Neuronal stem cell (in vitro differentiated cells): ENCODE measurements at regions not wholly inside any gene's neighbourhood (a gene's known extent, or its start where the extent isn't known, plus 50 kb on each side); places are given as distances from the start of the nearest gene placed in this dataset.

Experiments
- DNase-seq: peaks from one replicate; pipeline ENCODE4 v3.0.0-alpha.2; 2013; ENCODE audit warnings: low spot score
- H2AFZ ChIP-seq: one replicate; pipeline ENCODE4 v1.6.1; 2013; ENCODE audit warnings: mild to moderate bottlenecking, low read length, inconsistent platforms
- H2AK5ac ChIP-seq: 2 replicates; pipeline ENCODE4 v1.6.1; 2013; ENCODE audit warnings: low read depth, mild to moderate bottlenecking, inconsistent platforms, low read length, moderate library complexity, mixed read lengths
- H2BK120ac ChIP-seq: 2 replicates; pipeline ENCODE4 v1.6.1; 2013; ENCODE audit warnings: low read depth, mild to moderate bottlenecking, inconsistent platforms, low read length, moderate library complexity, mixed read lengths
- H2BK12ac ChIP-seq: one replicate; pipeline ENCODE4 v1.6.1; 2013; ENCODE audit warnings: low read length, inconsistent platforms
- H2BK15ac ChIP-seq: 2 replicates; pipeline ENCODE4 v1.6.1; 2013; ENCODE audit warnings: mild to moderate bottlenecking, low read length, inconsistent platforms, mixed read lengths
- H2BK5ac ChIP-seq: one replicate; pipeline ENCODE4 v1.6.1; 2013; ENCODE audit warnings: inconsistent platforms, mild to moderate bottlenecking, low read length, moderate library complexity
- H3K14ac ChIP-seq: one replicate; pipeline ENCODE4 v1.6.1; 2013; ENCODE audit warnings: low read length, inconsistent platforms
- H3K18ac ChIP-seq: 2 replicates; pipeline ENCODE4 v1.6.1; 2013; ENCODE audit warnings: low read length, inconsistent platforms
- H3K23ac ChIP-seq: 2 replicates; pipeline ENCODE4 v1.6.1; 2013; ENCODE audit warnings: low read depth, mild to moderate bottlenecking, mixed read lengths, low read length, inconsistent platforms; ENCODE audit not compliant: poor library complexity
- H3K27ac ChIP-seq: replicated peaks from 3 replicates; pipeline ENCODE4 v1.5.1; 2013; ENCODE audit warnings: low read length, inconsistent platforms
- H3K27me3 ChIP-seq, 3 experiments: 2 replicates each; pipeline ENCODE4 v1.6.1; 2013; ENCODE audit warnings: low read length in 3 of 3, mild to moderate bottlenecking in 2 of 3, inconsistent platforms in 1 of 3, low read depth in 1 of 3, mixed read lengths in 1 of 3, moderate library complexity in 1 of 3; ENCODE audit not compliant: control insufficient read depth in 3 of 3, insufficient read depth in 3 of 3
- H3K36me3 ChIP-seq, 2 donors: replicated peaks in 1 of 2; 2 replicates each; pipeline ENCODE4 v1.6.1; 2013; ENCODE audit warnings: low read length in 2 of 2; ENCODE audit not compliant: control insufficient read depth in 2 of 2, insufficient read depth in 2 of 2
- H3K4ac ChIP-seq: 2 replicates; pipeline ENCODE4 v1.6.1; 2013; ENCODE audit warnings: inconsistent platforms, mild to moderate bottlenecking, low read length, moderate library complexity
- H3K4me1 ChIP-seq, 2 donors: 1 replicate in 1 of 2; 2 replicates in 1 of 2; pipeline ENCODE4 v1.6.1; 2013; ENCODE audit warnings: low read length in 2 of 2, low read depth in 1 of 2; ENCODE audit not compliant: control insufficient read depth in 2 of 2, insufficient read depth in 1 of 2
- H3K4me2 ChIP-seq: one replicate; pipeline ENCODE4 v1.6.1; 2013; ENCODE audit warnings: mild to moderate bottlenecking, low read length, inconsistent platforms; ENCODE audit not compliant: insufficient read depth, poor library complexity, severe bottlenecking
- H3K4me3 ChIP-seq, 2 donors: 2 replicates each; pipeline ENCODE4 v1.5.1; 2013; ENCODE audit warnings: low read length in 2 of 2, mild to moderate bottlenecking in 2 of 2, inconsistent platforms in 1 of 2, moderate library complexity in 1 of 2
- H3K79me1 ChIP-seq: one replicate; pipeline ENCODE4 v1.6.1; 2013; ENCODE audit warnings: low read depth, mild to moderate bottlenecking, inconsistent platforms, low read length, moderate library complexity
- H3K9ac ChIP-seq: one replicate; pipeline ENCODE4 v1.6.1; 2013; ENCODE audit warnings: mild to moderate bottlenecking, low read depth, low read length, inconsistent platforms; ENCODE audit not compliant: poor library complexity
- H3K9me3 ChIP-seq, 2 donors: replicated peaks in 1 of 2; 2 replicates each; pipeline versions ENCODE3 to v1.6.1; 2013; ENCODE audit warnings: low read length in 2 of 2, mild to moderate bottlenecking in 2 of 2, inconsistent platforms in 1 of 2, low read depth in 1 of 2, mixed read lengths in 1 of 2, moderate library complexity in 1 of 2; ENCODE audit not compliant: control insufficient read depth in 2 of 2, insufficient read depth in 1 of 2
- H4K8ac ChIP-seq: one replicate; pipeline ENCODE4 v1.6.1; 2013; ENCODE audit warnings: low read depth, mild to moderate bottlenecking, inconsistent platforms, low read length, moderate library complexity
- H4K91ac ChIP-seq: one replicate; pipeline ENCODE4 v1.6.1; 2013; ENCODE audit warnings: low read length, low read depth, mild to moderate bottlenecking, inconsistent platforms; ENCODE audit not compliant: poor library complexity
- WGBS, 2 donors: extraction: QIAGEN DNeasy Blood & Tissue Kit; methylation state at CpG; one replicate each; pipeline ENCODE4 v1.1.7; 2013; ENCODE audit warnings: missing lambda C conversion rate in 2 of 2, mixed read lengths in 1 of 2; ENCODE audit not compliant: insufficient read length in 2 of 2, insufficient replicate concordance in 1 of 2; ENCODE audit errors: extremely low coverage in 2 of 2; 5-methylcytosine and 5-hydroxymethylcytosine counted together

GRCh38 chr14:87205811-87206210 is 787.2 kb downstream of the GALC start:
- Histone ChIP-seq H2BK12ac (no peak overlapping the region), H3K4me2 (no peak overlapping the region), H3K14ac (no peak overlapping the region), H2BK15ac (no peak overlapping the region), H3K36me3 (no peaks in the 10 kb centered on the region), H2AK5ac (no peak overlapping the region), H2BK120ac (no peak overlapping the region), H3K4me3 (no peak overlapping the region), H2BK5ac (no peak overlapping the region), H3K23ac (no peak overlapping the region), H3K9me3 (no peaks in the 10 kb centered on the region), H2AFZ (no peak overlapping the region), H3K79me1 (no peaks in the 10 kb centered on the region), H3K27me3 (no peaks in the 10 kb centered on the region), H3K9ac (no peak overlapping the region), H3K4me1 (no peaks in the 10 kb centered on the region), H3K4ac (no peak overlapping the region), H3K18ac (no peak overlapping the region), H4K91ac (no peak overlapping the region), H3K27ac (no peak overlapping the region), H4K8ac (no peak overlapping the region)
- no peak for DNase-seq
- no CpG with 5 or more reads among the region's 3 CpGs for WGBS, 2 donors

GRCh38 chr14:87203346-87203745 is 789.6 kb downstream of the GALC start:
- no CpG with 5 or more reads among the region's 5 CpGs for WGBS, 2 donors

GRCh38 chr14:87199381-87199780 is 793.6 kb downstream of the GALC start:
- Histone ChIP-seq H3K4ac (no peak overlapping the region), H2BK120ac (no peak overlapping the region), H2AK5ac (no peak overlapping the region), H3K4me3 (no peak overlapping the region), H3K4me1 (no peaks in the 10 kb centered on the region), H3K36me3 (no peaks in the 10 kb centered on the region), H2AFZ (no peak overlapping the region), H2BK5ac (no peak overlapping the region), H2BK12ac (no peak overlapping the region), H3K27ac (no peak overlapping the region), H4K8ac (no peak overlapping the region), H4K91ac (no peak overlapping the region), H3K4me2 (no peak overlapping the region), H3K18ac (no peak overlapping the region), H3K27me3 (no peaks in the 10 kb centered on the region), H3K9me3 (no peaks in the 10 kb centered on the region), H3K14ac (no peak overlapping the region), H2BK15ac (no peak overlapping the region), H3K23ac (no peak overlapping the region), H3K79me1 (no peaks in the 10 kb centered on the region), H3K9ac (no peak overlapping the region)
- no CpG with 5 or more reads among the region's 1 CpG for WGBS, 2 donors
- no peak for DNase-seq

More at GRCh38 chr14:87203346-87203745, 789.6 kb downstream of the GALC start:
- no peak overlapping the region for H2AK5ac ChIP-seq
- no peak overlapping the region for H2BK15ac ChIP-seq
- no peak overlapping the region for H2BK5ac ChIP-seq
- H3K27ac ChIP-seq: no peak overlapping the region
- DNase-seq: no peak
- no peaks in the 10 kb centered on the region for H3K4me1 ChIP-seq
- no peak overlapping the region for H3K18ac ChIP-seq
- H3K27me3 ChIP-seq: no peaks in the 10 kb centered on the region
- H3K14ac ChIP-seq: no peak overlapping the region
- H3K4ac ChIP-seq: no peak overlapping the region
- no peaks in the 10 kb centered on the region for H3K36me3 ChIP-seq
- no peak overlapping the region for H3K4me2 ChIP-seq
- no peaks in the 10 kb centered on the region for H3K79me1 ChIP-seq
- no peak overlapping the region for H3K4me3 ChIP-seq
- H4K91ac ChIP-seq: no peak overlapping the region
- no peak overlapping the region for H2BK12ac ChIP-seq
- H3K9me3 ChIP-seq: no peaks in the 10 kb centered on the region
- H2AFZ ChIP-seq: no peak overlapping the region
- no peak overlapping the region for H4K8ac ChIP-seq
- H2BK120ac ChIP-seq: no peak overlapping the region
- no peak overlapping the region for H3K9ac ChIP-seq
- H3K23ac ChIP-seq: no peak overlapping the region

DNA sequence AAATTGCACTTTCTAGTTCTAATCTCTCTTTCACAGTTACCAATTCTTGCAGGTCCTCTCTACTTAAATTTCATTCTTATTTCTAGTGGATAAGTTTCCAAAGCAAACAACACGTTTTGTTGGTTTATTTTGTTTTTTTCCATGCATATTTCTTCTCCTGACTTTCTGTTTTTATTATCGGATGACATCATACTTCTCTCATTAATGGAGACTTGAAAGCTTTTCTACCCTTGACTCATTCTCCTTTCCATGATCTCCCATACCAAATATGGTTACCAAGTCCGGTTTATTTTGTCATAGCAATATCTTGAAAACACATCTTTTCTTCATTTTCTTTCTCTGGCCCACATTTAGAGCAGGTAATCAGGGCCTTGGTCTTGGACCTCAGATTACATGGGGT is 796.5 kb downstream of the GALC start:
- Histone ChIP-seq H3K79me1 (no peaks in the 10 kb centered on the region), H3K4me1 (no peaks in the 10 kb centered on the region), H3K9me3 (no peaks in the 10 kb centered on the region), H3K27me3 (no peaks in the 10 kb centered on the region), H3K23ac (no peak overlapping the region), H4K91ac (no peak overlapping the region), H3K4me3 (no peak overlapping the region), H2BK15ac (no peak overlapping the region), H2AFZ (no peak overlapping the region), H2BK5ac (no peak overlapping the region), H2BK12ac (no peak overlapping the region), H3K4me2 (no peak overlapping the region), H3K27ac (no peak overlapping the region), H3K18ac (no peak overlapping the region), H3K4ac (no peak overlapping the region), H3K14ac (no peak overlapping the region), H3K9ac (no peak overlapping the region), H2BK120ac (no peak overlapping the region), H4K8ac (no peak overlapping the region), H3K36me3 (no peaks in the 10 kb centered on the region), H2AK5ac (no peak overlapping the region)
- DNase-seq: no peak
- no CpG with 5 or more reads among the region's 3 CpGs for WGBS, 2 donors
